ENCODE measurements at regions not wholly inside any gene's neighbourhood (a gene's known extent, or its start where the extent isn't known, plus 50 kb on each side); places are given as distances from the start of the nearest gene placed in this dataset.

DNA sequence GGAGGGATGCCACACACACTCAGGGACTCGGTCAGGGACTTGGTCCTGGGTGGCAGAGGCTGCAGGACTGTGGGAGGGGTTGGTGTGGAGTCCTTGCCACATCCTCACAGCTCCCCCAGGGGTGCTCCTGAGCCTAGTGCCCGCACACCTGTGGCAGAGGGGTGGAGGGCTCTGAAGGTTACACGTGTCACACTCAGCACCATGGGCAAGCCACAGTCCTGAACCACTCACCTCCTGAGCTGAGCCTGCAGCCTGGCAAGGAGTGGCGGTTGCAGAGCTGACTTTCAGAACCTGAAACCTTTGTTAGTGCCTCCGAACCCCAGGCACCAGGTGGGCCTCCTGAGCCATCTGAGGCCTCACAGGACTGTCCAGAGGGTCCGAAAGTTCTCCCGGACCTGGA is 249.2 kb upstream of the C1orf174 start:
- no peaks in the 10 kb centered on the region for H3K79me2 ChIP-seq
- no peak overlapping the region for H3K27ac ChIP-seq
- H3K36me3 ChIP-seq (ENCODE audit: control insufficient read depth, insufficient read depth, low read length) = no peaks in the 10 kb centered on the region
- no peak overlapping the region for H3K4me3 ChIP-seq (ENCODE audit: low read depth, low read length)
- TF ChIP-seq, protein P1, sequence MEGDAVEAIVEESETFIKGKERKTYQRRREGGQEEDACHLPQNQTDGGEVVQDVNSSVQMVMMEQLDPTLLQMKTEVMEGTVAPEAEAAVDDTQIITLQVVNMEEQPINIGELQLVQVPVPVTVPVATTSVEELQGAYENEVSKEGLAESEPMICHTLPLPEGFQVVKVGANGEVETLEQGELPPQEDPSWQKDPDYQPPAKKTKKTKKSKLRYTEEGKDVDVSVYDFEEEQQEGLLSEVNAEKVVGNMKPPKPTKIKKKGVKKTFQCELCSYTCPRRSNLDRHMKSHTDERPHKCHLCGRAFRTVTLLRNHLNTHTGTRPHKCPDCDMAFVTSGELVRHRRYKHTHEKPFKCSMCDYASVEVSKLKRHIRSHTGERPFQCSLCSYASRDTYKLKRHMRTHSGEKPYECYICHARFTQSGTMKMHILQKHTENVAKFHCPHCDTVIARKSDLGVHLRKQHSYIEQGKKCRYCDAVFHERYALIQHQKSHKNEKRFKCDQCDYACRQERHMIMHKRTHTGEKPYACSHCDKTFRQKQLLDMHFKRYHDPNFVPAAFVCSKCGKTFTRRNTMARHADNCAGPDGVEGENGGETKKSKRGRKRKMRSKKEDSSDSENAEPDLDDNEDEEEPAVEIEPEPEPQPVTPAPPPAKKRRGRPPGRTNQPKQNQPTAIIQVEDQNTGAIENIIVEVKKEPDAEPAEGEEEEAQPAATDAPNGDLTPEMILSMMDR (IDR thresholded peaks at IDR 0.05) = no peak
- no peaks in the 10 kb centered on the region for H3K27me3 ChIP-seq (ENCODE audit: control insufficient read depth, insufficient read depth, low read length)
- no peak overlapping the region for H2AFZ ChIP-seq
- no peaks in the 10 kb centered on the region for H3K4me1 ChIP-seq
- H3K4me2 ChIP-seq (ENCODE audit: low read length) = no peak overlapping the region
- no peak overlapping the region for H3K9ac ChIP-seq
- no peaks in the 10 kb centered on the region for H3K9me3 ChIP-seq (ENCODE audit: control insufficient read depth, low read length)

DNA sequence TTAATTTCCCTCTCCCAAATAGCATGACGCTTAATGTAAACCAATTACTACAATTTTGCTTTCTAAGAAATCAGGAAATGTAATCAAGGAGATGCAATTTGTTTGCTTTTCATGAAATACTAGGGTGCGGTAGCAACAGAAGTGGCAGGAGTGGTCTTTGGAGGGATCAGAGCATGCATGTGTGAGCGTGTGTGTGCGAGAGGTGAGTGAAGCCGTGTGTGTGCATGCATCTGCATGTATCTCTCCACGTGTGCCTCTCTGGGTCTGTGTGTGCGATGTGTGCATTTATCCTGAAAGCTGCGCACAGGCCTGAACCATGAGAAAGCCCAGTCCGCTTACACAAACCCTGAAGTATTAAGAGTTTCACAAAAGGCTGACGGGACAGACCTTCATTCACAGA is 249.8 kb upstream of the C1orf174 start:
- TF ChIP-seq, protein P1 (IDR thresholded peaks at IDR 0.05) = no peak
- H3K36me3 ChIP-seq (ENCODE audit: control insufficient read depth, insufficient read depth, low read length) = no peaks in the 10 kb centered on the region

DNA sequence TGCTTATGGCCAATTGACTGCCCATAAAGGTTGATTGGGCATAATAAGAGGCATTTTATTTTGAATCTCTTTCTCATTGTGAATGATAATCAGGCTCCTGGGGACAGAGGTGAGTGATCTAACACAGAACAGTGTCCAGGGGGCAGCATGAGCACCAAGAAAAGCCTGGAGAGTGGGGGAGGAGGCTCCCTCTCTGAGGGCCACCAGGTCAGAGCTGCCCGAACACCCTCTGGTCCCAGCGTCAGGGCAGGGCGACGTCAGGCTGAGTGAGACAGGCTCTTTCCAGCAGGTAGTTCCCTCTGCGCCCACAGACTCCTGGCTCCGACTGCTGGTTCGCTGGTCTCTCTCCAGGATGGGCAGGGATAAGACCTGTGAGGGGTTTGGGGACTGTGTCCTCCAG is 250.2 kb upstream of the C1orf174 start:
- H3K27me3 ChIP-seq (ENCODE audit: control insufficient read depth, insufficient read depth, low read length) = no peaks in the 10 kb centered on the region
- TF ChIP-seq, protein P1 (IDR thresholded peaks at IDR 0.05) = no peak
- H3K9ac ChIP-seq = no peak overlapping the region
- H3K36me3 ChIP-seq (ENCODE audit: control insufficient read depth, insufficient read depth, low read length) = no peaks in the 10 kb centered on the region
- no peak overlapping the region for H3K27ac ChIP-seq
- H2AFZ ChIP-seq = no peak overlapping the region
- H3K9me3 ChIP-seq (ENCODE audit: control insufficient read depth, low read length) = no peaks in the 10 kb centered on the region
- H3K4me3 ChIP-seq (ENCODE audit: low read depth, low read length) = no peak overlapping the region
- H3K4me2 ChIP-seq (ENCODE audit: low read length) = no peak overlapping the region
- no peaks in the 10 kb centered on the region for H3K4me1 ChIP-seq
- H3K79me2 ChIP-seq = no peaks in the 10 kb centered on the region

More for the DNA sequence above, 249.8 kb upstream of the C1orf174 start:
- H2AFZ ChIP-seq = no peak overlapping the region
- no peaks in the 10 kb centered on the region for H3K27me3 ChIP-seq (ENCODE audit: control insufficient read depth, insufficient read depth, low read length)
- H3K9me3 ChIP-seq (ENCODE audit: control insufficient read depth, low read length) = no peaks in the 10 kb centered on the region
- H3K27ac ChIP-seq = no peak overlapping the region
- no peaks in the 10 kb centered on the region for H3K4me1 ChIP-seq
- no peak overlapping the region for H3K4me2 ChIP-seq (ENCODE audit: low read length)
- H3K9ac ChIP-seq = no peak overlapping the region
- no peaks in the 10 kb centered on the region for H3K79me2 ChIP-seq
- no peak overlapping the region for H3K4me3 ChIP-seq (ENCODE audit: low read depth, low read length)

DNA sequence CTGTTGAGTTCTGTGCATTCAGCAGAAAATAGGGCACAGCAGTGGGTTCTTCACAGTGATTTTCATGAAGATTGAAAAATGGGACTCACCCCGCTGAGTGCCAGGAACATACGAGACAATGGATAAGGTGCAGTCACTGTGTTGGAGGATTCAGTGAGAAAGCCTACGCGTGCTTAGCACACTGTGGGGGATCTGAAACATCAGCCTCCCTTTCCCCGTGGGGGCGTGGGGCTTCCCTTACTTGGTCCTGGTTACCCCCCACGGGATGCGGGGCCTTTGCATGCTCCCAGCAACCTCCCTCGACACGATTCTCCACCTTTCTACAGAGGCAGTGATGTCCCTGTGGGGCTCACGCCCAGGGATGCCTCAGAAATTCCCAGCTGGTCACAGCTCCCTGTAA is 252.2 kb upstream of the C1orf174 start:
- Histone ChIP-seq H3K27ac (no peak overlapping the region), H3K4me3 (ENCODE audit: low read depth, low read length) (no peak overlapping the region), H3K4me2 (ENCODE audit: low read length) (no peak overlapping the region), H3K79me2 (no peaks in the 10 kb centered on the region), H2AFZ (no peak overlapping the region), H3K9me3 (ENCODE audit: control insufficient read depth, low read length) (no peaks in the 10 kb centered on the region), H3K4me1 (no peaks in the 10 kb centered on the region), H3K9ac (no peak overlapping the region), H3K36me3 (ENCODE audit: control insufficient read depth, insufficient read depth, low read length) (no peaks in the 10 kb centered on the region), H3K27me3 (ENCODE audit: control insufficient read depth, insufficient read depth, low read length) (no peaks in the 10 kb centered on the region)
- TF ChIP-seq, protein P1 (IDR thresholded peaks at IDR 0.05) = no peak

DNA sequence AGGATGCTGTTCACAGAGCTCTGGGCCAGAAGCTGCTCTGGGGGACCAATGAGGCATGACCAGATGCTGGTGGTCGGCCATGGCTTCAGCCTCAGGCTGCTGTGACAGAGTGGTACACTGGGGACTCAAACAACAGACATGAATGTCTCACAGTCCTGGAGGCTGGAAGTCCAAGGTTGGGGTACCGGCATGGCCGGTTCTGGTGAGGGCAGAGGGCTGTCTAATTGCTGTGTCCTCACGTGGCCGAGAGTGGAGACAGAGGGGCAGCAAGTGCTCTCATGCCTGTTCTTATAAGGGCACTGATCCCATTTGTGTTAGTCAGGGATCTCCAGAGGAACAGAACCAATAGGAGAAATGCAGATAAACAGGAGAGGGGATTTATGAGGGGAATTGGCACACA is 253.5 kb upstream of the C1orf174 start:
- Histone ChIP-seq H2AFZ (no peak overlapping the region), H3K9me3 (ENCODE audit: control insufficient read depth, low read length) (no peaks in the 10 kb centered on the region), H3K4me1 (no peaks in the 10 kb centered on the region), H3K9ac (no peak overlapping the region), H3K4me3 (ENCODE audit: low read depth, low read length) (no peak overlapping the region), H3K27me3 (ENCODE audit: control insufficient read depth, insufficient read depth, low read length) (no peaks in the 10 kb centered on the region), H3K79me2 (no peaks in the 10 kb centered on the region), H3K27ac (no peak overlapping the region), H3K4me2 (ENCODE audit: low read length) (no peak overlapping the region), H3K36me3 (ENCODE audit: control insufficient read depth, insufficient read depth, low read length) (no peaks in the 10 kb centered on the region)
- TF ChIP-seq, protein P1 (IDR thresholded peaks at IDR 0.05) = no peak

Data from parathyroid adenoma (tissue), 2 donors.